GM23338 (cell line): ENCODE measurements at regions not wholly inside any gene's neighbourhood (a gene's known extent, or its start where the extent isn't known, plus 50 kb on each side); places are given as distances from the start of the nearest gene placed in this dataset.

Source experiments
- ATAC-seq: fragments of 200-7000 bp; cut with Tn5 transposase; 3 replicates; pipeline ENCODE4 v1.9.1; 2020
- DNase-seq: peaks from one replicate; pipeline ENCODE4 v3.0.0-alpha.2; 2015; ENCODE audit warnings: low spot score
- H2AFZ ChIP-seq: fragments of 200-600 bp; sonication (generic); 2 replicates; pipeline ENCODE4 v1.8.0; 2016; ENCODE audit warnings: antibody characterized with exemption, mild to moderate bottlenecking, moderate library complexity
- H3F3A ChIP-seq: fragments of 200-600 bp; sonication (generic); replicated peaks from 2 replicates; pipeline ENCODE4 v1.8.0; 2017; ENCODE audit warnings: antibody characterized with exemption, mixed run types, low read depth
- H3K27ac ChIP-seq: fragments of 200-600 bp; sonication (generic); 2 replicates; pipeline ENCODE4 v1.6.1; 2016; ENCODE audit warnings: low read depth
- H3K27me3 ChIP-seq: fragments of 200-600 bp; sonication (generic); 2 replicates; pipeline ENCODE4 v1.8.0; 2016; ENCODE audit warnings: mild to moderate bottlenecking, mixed run types, moderate library complexity; ENCODE audit not compliant: insufficient read depth
- H3K36me3 ChIP-seq: fragments of 200-600 bp; sonication (generic); 2 replicates; pipeline ENCODE4 v1.8.0; 2016; ENCODE audit warnings: mild to moderate bottlenecking; ENCODE audit not compliant: insufficient read depth
- H3K4me1 ChIP-seq: fragments of 200-600 bp; sonication (generic); 2 replicates; pipeline ENCODE4 v1.8.0; 2016; ENCODE audit warnings: mild to moderate bottlenecking, moderate library complexity; ENCODE audit not compliant: insufficient read depth
- H3K4me2 ChIP-seq: fragments of 200-600 bp; sonication (generic); 2 replicates; pipeline ENCODE4 v1.7.1; 2017; ENCODE audit warnings: mixed run types
- H3K4me3 ChIP-seq: fragments of 200-600 bp; sonication (generic); 2 replicates; pipeline ENCODE4 v1.6.1; 2016; ENCODE audit warnings: mixed run types
- H3K79me2 ChIP-seq: fragments of 200-600 bp; sonication (generic); replicated peaks from 2 replicates; pipeline ENCODE4 v1.8.0; 2017; ENCODE audit warnings: mild to moderate bottlenecking; ENCODE audit not compliant: insufficient read depth
- H3K9me2 ChIP-seq: fragments of 200-600 bp; sonication (generic); 2 replicates; pipeline ENCODE4 v1.8.0; 2017; ENCODE audit not compliant: insufficient read depth
- H4K20me1 ChIP-seq: fragments of 200-600 bp; sonication (generic); replicated peaks from 2 replicates; pipeline ENCODE4 v1.8.0; 2017; ENCODE audit warnings: mild to moderate bottlenecking; ENCODE audit not compliant: insufficient read depth
- H3K27ac Mint-ChIP-seq: 2 replicates; pipeline ENCODE4 v1.8.0; 2020; ENCODE audit warnings: inconsistent platforms, mild to moderate bottlenecking, moderate library complexity, mixed read lengths
- H3K27me3 Mint-ChIP-seq: 3 replicates; pipeline ENCODE4 v1.8.0; 2022; ENCODE audit warnings: low read depth, mild to moderate bottlenecking, moderate library complexity, mixed read lengths, inconsistent platforms; ENCODE audit not compliant: insufficient read depth, poor library complexity
- H3K36me3 Mint-ChIP-seq: 3 replicates; pipeline ENCODE4 v1.8.0; 2021; ENCODE audit warnings: low read depth, mild to moderate bottlenecking, inconsistent platforms, moderate library complexity, mixed read lengths
- H3K4me1 Mint-ChIP-seq: 3 replicates; pipeline ENCODE4 v1.8.0; 2020; ENCODE audit warnings: mild to moderate bottlenecking, inconsistent platforms, mixed read lengths
- H3K4me3 Mint-ChIP-seq: 3 replicates; pipeline ENCODE4 v1.8.0; 2021; ENCODE audit warnings: moderate library complexity, mild to moderate bottlenecking, inconsistent platforms, mixed read lengths
- H3K9me3 Mint-ChIP-seq: 3 replicates; pipeline ENCODE4 v1.8.0; 2020; ENCODE audit warnings: moderate library complexity, mild to moderate bottlenecking, inconsistent platforms, mixed read lengths
- EZH2 ChIP-seq: fragments of 200-600 bp; sonication (generic); IDR thresholded peaks from one replicate; pipeline ENCODE4 v1.8.0; 2017; ENCODE audit warnings: antibody characterized with exemption, mild to moderate bottlenecking, low read depth; ENCODE audit not compliant: unreplicated experiment
- JUNB ChIP-seq: IDR thresholded peaks from one replicate; pipeline ENCODE4 v1.6.1; 2016; ENCODE audit warnings: antibody characterized with exemption; ENCODE audit not compliant: unreplicated experiment
- POLR2AphosphoS5 ChIP-seq: IDR thresholded peaks from 2 replicates; pipeline ENCODE4 v1.6.1; 2016; ENCODE audit warnings: antibody characterized with exemption, low read depth
- ZNF114 ChIP-seq: fragments of 250-450 bp; sonication (Bioruptor Pico); IDR thresholded peaks from 2 replicates; pipeline ENCODE4 v1.5.0; 2020; ENCODE audit warnings: mild to moderate bottlenecking, moderate library complexity
- ZNF331 ChIP-seq: fragments of 250-450 bp; sonication (Bioruptor Pico); IDR thresholded peaks from 2 replicates; pipeline ENCODE4 v1.5.0; 2020; ENCODE audit warnings: low read depth, mild to moderate bottlenecking, moderate library complexity
- TF ChIP-seq, protein P1 (sequence below): fragments of 250-450 bp; sonication (Bioruptor Pico); IDR thresholded peaks from 2 replicates; pipeline ENCODE4 v1.5.0; 2020; ENCODE audit warnings: mild to moderate bottlenecking, moderate library complexity
- TF ChIP-seq, protein P2 (sequence below): IDR thresholded peaks from 2 replicates; pipeline ENCODE4 v1.6.1; 2016; ENCODE audit warnings: antibody characterized with exemption

DNA sequence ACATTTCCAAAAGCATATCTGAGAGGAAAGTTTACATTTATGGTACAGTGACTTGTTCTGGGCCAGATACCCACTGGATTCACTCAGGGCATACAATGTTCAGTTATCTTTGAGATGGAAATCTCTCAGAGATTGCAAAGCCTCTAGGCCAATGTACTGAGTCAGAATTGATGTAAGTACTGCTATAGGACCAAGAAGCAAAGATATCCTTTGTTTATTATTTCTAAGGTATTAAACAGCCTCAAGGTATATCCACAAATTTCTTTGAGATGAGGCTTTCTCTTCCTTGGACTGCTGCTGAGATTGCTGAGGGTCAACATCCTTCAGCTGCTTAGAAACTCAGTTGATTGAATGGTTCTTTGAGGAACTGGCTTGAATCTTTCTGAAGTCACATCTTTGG, 484.0 kb downstream of the METTL15 start (continued):
- TF ChIP-seq, protein P1, sequence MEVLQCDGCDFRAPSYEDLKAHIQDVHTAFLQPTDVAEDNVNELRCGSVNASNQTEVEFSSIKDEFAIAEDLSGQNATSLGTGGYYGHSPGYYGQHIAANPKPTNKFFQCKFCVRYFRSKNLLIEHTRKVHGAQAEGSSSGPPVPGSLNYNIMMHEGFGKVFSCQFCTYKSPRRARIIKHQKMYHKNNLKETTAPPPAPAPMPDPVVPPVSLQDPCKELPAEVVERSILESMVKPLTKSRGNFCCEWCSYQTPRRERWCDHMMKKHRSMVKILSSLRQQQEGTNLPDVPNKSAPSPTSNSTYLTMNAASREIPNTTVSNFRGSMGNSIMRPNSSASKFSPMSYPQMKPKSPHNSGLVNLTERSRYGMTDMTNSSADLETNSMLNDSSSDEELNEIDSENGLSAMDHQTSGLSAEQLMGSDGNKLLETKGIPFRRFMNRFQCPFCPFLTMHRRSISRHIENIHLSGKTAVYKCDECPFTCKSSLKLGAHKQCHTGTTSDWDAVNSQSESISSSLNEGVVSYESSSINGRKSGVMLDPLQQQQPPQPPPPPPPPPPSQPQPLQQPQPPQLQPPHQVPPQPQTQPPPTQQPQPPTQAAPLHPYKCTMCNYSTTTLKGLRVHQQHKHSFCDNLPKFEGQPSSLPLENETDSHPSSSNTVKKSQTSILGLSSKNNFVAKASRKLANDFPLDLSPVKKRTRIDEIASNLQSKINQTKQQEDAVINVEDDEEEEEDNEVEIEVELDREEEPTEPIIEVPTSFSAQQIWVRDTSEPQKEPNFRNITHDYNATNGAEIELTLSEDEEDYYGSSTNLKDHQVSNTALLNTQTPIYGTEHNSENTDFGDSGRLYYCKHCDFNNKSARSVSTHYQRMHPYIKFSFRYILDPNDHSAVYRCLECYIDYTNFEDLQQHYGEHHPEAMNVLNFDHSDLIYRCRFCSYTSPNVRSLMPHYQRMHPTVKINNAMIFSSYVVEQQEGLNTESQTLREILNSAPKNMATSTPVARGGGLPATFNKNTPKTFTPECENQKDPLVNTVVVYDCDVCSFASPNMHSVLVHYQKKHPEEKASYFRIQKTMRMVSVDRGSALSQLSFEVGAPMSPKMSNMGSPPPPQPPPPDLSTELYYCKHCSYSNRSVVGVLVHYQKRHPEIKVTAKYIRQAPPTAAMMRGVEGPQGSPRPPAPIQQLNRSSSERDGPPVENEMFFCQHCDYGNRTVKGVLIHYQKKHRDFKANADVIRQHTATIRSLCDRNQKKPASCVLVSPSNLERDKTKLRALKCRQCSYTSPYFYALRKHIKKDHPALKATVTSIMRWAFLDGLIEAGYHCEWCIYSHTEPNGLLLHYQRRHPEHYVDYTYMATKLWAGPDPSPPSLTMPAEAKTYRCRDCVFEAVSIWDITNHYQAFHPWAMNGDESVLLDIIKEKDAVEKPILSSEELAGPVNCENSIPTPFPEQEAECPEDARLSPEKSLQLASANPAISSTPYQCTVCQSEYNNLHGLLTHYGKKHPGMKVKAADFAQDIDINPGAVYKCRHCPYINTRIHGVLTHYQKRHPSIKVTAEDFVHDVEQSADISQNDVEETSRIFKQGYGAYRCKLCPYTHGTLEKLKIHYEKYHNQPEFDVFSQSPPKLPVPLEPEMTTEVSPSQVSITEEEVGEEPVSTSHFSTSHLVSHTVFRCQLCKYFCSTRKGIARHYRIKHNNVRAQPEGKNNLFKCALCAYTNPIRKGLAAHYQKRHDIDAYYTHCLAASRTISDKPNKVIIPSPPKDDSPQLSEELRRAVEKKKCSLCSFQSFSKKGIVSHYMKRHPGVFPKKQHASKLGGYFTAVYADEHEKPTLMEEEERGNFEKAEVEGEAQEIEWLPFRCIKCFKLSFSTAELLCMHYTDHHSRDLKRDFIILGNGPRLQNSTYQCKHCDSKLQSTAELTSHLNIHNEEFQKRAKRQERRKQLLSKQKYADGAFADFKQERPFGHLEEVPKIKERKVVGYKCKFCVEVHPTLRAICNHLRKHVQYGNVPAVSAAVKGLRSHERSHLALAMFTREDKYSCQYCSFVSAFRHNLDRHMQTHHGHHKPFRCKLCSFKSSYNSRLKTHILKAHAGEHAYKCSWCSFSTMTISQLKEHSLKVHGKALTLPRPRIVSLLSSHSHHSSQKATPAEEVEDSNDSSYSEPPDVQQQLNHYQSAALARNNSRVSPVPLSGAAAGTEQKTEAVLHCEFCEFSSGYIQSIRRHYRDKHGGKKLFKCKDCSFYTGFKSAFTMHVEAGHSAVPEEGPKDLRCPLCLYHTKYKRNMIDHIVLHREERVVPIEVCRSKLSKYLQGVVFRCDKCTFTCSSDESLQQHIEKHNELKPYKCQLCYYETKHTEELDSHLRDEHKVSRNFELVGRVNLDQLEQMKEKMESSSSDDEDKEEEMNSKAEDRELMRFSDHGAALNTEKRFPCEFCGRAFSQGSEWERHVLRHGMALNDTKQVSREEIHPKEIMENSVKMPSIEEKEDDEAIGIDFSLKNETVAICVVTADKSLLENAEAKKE (CRISPR knock-in tag), result no peak
- TF ChIP-seq ZNF331 (CRISPR knock-in tag) (no peak), JUNB (no peak)
- TF ChIP-seq, protein P2, sequence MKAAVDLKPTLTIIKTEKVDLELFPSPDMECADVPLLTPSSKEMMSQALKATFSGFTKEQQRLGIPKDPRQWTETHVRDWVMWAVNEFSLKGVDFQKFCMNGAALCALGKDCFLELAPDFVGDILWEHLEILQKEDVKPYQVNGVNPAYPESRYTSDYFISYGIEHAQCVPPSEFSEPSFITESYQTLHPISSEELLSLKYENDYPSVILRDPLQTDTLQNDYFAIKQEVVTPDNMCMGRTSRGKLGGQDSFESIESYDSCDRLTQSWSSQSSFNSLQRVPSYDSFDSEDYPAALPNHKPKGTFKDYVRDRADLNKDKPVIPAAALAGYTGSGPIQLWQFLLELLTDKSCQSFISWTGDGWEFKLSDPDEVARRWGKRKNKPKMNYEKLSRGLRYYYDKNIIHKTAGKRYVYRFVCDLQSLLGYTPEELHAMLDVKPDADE, result no peak

DNA sequence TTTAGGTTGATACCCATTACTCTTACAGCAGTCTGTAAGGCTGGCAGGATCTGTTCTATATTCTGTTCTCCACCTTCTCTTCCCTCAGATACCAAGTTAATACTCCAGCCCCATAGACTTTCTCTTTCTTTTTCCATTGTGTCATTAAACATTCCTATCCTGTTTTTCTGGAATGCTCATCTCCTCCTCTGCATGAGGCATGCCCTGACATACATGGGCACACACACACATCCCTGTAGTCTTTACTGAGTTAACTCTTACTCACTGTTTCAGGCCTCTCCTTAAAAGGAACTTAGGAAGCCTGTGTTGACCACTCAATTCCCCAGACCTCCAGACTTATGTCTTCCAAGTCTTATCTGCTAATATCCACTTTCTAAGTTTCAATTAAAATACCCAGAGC, 476.8 kb downstream of the METTL15 start:
- no peak overlapping the region for H2AFZ ChIP-seq
- ATAC-seq, result no peak
- peaks cover 11% of the 10 kb centered on the region; the same call in 1 of the 2 replicates for H3K9me2 ChIP-seq
- TF ChIP-seq ZNF114 (CRISPR knock-in tag) (no peak), POLR2AphosphoS5 (no peak), EZH2 (no peak)
- TF ChIP-seq, protein P1 (CRISPR knock-in tag), result no peak

More for the DNA sequence above, 476.8 kb downstream of the METTL15 start:
- Histone ChIP-seq H3K27me3 (no peaks in the 10 kb centered on the region), H3K79me2 (no peaks in the 10 kb centered on the region), H3K4me1 (no peaks in the 10 kb centered on the region), H3K4me3 (no peak overlapping the region), H4K20me1 (no peaks in the 10 kb centered on the region), H3K36me3 (no peaks in the 10 kb centered on the region), H3K27ac (no peak overlapping the region), H3F3A (no peaks in the 10 kb centered on the region), H3K4me2 (no peak overlapping the region)
- no peaks in the 10 kb centered on the region for H3K36me3 Mint-ChIP-seq
- H3K4me1 Mint-ChIP-seq, result peaks cover 8% of the 10 kb centered on the region
- no peaks in the 10 kb centered on the region for H3K9me3 Mint-ChIP-seq
- DNase-seq, result no peak
- H3K27ac Mint-ChIP-seq, result no peak overlapping the region
- no peaks in the 10 kb centered on the region for H3K27me3 Mint-ChIP-seq
- H3K4me3 Mint-ChIP-seq, result no peak overlapping the region
